OCI-M2 (cell line): ENCODE measurements at regions not wholly inside any gene's neighbourhood (a gene's known extent, or its start where the extent isn't known, plus 50 kb on each side); places are given as distances from the start of the nearest gene placed in this dataset.
"Not testable (repeated sequence)": the region's sequence is repeated elsewhere in the genome, so short reads cannot be mapped to it uniquely, and the experiment has no call there.

Experiments
- DNase-seq: peaks from one replicate; lab custom pipeline; 2025; ENCODE audit not compliant: unreplicated experiment; lab: John Stamatoyannopoulos, UW

DNA sequence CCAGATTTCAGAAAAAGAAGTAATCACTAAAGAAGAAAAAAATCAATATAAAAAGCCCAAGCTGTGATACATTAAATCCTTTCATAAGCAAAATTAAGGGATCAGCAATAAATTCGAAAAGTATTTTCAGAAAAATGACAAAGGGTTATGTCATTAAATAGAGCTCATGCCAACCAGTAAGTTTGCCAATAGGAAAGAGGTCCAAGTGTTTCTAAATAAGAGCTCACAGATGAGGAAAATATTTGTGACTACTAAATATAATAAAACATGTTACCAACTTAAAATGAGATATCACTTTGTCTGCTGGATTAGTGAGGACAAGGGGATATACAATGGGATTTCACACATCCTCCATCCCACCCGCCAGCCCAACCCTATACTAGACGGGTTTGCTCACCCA lies 140.3 kb upstream of the EYA4 start:
- DNase-seq = no peak

DNA sequence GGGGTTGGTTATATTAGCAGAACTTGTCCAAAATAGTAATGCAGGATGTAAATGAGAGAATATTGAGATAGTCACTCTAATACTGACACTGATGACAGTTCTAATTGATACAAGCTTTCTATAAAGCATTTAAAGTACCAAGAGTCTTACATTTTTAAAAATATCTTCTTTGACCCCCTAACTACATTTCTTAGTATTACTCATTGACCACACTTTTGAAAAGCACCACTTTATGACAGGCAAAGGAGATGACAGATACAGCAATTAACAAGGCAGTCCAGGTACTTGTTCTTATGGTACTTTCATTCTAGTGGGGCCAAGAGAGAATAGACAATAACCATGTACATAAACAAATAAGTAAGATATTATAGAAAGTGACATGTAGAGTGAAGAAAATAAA lies 139.4 kb upstream of the EYA4 start:
- DNase-seq = no peak

DNA sequence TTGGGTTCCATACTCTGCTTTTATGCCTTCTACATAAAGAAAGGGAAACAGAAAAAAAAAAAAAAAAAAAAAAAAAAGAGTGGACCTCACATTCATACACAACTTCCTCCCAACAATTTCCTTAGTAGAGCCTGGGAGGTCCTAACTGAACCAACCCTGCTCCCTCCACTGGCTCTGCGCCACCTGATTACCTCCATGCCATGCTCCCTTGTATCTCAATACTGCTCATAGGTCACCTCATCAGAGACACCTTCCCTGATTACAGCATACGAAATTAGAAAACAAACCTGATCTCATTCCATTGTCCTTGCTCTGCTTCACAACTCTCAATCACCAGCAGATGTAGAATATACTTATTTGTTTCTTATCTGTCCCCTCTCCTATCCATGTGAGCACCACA lies 134.2 kb upstream of the EYA4 start:
- DNase-seq = no peak

DNA sequence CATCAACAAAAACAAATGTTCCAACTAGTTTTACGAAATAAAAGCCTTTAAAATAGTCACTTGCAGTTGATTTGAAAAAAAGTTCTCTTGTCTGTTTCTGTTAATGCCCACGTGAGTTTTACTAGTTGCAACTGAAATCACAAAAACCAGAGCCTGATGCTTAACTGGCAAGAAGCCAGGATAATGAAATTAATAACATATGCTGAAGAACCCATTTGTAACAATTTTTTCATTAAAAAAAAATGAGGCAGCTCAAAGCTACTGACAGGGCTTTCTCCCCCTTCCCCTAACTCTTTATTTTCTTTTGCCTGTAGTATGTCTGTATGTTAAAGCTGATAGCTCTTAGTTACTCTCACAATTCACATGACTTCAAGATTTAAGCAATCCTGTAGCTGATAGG lies 132.7 kb upstream of the EYA4 start:
- DNase-seq = no peak

DNA sequence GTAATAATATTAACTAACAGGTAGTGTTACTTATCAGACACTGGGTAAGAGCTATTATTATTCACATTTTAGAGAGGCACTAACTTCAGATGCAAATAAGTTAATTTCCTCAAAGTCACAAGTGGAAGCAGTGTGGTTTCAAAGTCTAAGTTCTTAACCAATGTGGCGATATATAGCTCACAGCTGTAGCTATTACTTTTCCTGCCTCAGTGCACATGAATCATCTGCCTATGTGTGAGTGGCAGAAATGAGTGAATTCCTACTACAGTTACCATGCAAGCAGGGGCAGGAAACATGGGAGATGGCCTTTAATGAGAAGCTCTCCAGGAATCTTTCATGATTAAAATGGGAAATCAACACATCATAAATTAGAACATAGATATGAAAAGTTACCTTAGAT lies 126.2 kb upstream of the EYA4 start:
- no peak for DNase-seq

DNA sequence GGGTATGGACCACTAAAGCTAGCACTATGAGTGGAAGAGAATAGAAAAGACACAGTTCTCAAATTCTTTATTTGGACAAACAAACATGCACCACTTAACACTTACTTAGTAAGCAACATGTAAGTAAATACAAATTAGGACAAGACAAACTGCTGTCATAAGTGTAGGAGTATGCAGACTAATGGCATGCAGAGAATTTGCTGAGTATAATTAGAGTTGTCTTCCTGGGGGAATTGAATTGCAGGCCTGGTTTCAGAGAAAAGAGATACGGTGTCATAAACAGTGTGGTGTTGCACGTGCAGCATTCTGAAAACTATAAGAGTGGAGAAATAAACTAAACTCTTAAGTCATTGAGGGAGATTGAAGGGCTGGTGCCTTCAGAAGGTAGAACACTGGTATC lies 125.2 kb upstream of the EYA4 start:
- no peak for DNase-seq

DNA sequence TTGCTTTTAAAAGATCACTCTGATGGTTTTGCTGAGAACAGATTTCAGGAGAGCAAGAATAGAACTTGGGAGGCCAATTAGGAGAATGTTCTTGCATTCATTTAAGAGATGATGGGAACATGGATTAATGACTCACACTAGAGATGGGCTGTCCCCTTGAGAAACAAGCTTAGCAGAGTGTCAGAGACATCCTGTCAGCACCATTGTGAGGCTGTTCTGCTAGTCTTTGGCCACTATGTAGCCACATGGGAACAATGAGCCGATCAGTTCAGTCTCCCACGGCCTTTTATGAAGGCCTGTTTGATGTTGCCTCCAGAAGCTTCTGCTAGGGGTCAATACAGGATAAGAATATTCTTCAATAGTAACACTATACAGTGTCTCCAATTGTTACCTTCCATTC lies 113.0 kb upstream of the EYA4 start:
- no peak for DNase-seq

DNA sequence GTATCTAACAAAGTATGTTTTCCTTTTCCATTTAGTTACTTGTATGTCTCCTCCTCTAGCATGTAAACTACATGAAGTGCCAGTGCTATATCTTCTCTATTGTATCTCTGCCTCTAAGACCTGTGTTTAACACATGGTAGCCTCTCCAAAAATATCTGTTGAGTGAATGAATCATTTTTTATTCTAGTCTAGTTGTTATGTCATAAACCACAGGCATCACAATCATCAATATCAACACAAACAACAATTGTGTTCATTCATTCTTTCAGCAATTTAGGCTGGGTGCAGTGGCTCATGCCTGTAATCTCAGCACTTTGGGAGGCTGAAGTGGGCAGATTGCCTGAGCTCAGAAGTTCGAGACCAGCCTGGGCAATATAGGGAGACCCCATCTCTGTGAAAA lies 111.6 kb upstream of the EYA4 start:
- no peak for DNase-seq

DNA sequence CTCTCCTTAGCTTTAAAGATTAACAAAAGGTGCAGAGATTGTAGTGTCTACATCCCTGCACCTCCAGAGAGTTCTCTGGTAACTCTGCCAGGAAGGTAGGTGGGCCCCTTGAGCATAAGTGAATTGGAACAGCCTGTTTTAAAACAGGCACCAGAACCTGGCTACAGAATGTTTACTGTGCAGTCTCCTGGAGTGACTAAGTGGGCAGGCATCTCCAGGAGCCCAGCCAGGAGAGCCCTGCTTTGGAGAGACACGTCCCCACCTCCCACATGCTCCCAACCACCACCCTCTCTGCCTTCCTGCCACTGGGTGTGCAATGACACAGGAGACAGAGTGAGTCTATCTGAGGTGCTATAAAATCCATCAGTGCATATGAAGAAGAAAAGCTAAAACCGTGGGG lies 110.3 kb upstream of the EYA4 start:
- no peak for DNase-seq

DNA sequence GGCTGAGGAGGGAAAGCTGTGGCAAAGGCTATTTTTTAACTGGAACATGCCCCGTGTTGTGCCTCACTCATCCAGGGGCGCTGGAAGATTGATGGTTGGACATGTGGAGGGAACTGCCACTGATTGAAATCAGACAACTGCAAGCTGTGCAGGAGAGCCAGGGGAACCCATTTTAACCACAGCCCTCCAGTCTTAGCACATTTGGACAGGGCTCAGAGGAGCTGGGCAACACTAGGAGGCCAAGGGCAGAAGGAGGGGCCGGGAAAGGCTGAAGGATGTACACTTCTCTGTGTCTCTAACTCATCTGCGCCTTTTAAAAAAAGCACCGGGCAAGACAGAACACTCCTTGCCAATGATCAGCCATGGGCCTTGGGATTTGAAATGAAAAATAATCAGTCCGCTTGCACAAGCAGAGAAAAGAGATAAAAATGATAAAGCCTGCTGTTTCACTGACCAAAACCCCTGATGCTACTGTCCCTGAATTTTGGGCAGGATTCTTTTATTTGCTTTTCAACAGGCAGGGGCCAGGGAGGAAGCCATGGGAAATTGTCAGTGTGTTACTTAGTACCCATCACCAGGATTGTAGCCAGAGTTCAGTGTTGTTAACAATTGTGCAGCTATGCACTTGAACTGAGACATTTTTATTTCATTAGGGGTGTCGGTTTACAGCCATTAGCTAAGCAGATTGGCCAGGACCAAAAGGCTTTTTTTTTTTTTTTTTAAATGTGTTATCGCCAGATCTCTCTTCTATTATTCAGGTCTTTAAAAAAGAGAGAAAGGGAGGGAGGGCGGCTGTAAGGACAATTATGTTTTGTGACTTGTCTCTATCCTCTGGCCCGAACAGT lies 109.3 kb upstream of the EYA4 start:
- no peak for DNase-seq

DNA sequence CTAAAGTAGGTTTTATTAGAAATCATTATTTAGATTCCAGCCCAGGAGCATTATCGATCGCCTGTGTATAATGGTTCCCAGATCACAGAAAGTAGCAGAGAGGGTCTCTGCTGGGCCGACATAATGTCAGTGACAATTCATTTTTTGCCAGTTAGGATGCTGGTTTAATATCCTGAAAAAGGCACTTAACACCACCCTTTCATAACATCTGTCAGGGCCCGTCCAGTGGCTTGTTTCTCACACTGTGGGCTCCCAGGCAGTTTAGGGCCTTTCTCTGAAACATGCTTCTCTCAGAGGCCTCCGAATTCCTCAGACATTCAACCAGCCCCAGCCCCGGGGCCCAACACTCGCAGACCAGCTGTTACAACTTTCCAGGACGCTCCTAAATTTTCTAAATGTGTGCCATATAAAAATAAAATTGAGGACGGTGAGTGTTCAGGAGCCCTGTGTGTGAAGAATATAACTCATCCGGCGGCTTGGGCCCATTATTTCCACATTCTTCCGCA lies 108.6 kb upstream of the EYA4 start:
- no peak for DNase-seq

DNA sequence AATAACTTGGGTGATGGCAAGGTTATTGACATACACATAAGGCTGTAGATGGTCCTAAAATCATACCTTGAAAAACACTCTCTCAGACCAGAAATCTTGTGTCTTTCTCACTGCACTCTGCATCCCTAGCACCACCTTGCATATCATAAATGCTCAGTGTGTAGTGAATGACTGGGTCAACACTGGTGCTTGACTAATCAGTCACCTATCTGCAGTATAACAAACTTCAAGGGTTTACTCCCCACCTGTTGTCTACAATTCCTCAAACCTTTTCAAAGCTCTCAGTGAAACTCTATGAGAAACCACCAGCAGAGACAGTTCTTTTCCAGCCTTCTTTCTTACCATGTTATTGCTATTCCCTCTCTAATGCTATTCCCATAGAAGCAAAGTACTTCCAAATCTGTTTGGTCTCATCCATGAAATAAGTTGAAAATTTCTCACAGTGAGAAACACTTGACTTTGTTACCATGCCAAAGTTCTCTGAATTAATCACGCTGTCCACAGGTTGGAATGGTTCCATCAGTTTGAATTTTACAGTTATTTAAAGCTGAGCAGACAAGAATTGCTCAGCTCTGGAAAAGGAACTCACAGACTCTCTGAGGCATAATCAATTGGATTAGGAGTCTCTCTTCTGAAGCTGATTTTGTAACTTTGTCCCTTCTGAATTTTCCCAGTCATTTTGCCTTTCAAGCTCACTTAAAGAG lies 104.8 kb upstream of the EYA4 start:
- no peak for DNase-seq

DNA sequence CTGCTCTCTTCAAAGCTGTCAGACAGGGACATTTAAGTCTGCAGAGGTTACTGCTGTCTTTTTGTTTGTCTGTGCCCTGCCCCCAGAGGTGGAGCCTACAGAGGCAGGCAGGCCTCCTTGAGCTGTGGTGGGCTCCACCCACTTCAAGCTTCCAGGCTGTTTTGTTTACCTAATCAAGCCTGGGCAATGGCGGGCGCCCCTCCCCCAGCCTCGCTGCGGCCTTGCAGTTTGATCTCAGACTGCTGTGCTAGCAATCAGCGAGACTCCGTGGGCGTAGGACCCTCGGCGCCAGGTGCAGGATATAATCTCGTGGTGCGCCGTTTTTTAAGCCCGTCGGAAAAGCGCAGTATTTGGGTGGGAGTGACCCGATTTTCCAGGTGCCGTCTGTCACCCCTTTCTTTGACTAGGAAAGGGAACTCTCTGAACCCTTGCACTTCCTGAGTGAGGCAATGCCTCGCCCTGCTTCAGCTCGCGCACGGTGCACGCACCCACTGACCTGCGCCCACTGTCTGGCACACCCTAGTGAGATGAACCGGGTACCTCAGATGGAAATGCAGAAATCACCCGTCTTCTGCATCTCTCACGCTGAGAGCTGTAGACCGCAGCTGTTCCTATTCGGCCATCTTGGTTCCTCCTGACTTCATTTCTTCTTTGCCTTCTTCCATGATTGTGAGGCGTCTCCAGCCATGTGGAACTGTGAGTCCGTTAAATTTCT lies 93.5 kb upstream of the EYA4 start:
- not testable (repeated sequence) for DNase-seq

DNA sequence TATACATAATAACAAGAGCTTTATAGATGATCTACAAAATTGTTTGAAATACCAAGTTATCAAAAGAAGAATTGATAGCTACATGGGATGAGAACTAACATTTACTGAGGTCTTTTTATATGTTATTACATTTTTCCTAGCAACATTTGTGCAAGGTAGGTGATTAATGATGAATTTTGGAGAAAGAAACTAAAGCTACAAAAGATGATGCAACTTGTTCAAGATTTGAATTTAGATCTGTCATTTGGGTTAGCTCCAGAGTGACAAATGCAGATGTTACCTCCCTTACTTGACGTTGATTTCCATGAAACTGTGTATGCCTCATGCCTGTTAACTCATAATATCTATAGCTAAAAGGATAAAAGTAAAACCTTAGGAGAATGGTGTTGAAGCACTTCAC lies 84.5 kb upstream of the EYA4 start:
- no peak for DNase-seq

DNA sequence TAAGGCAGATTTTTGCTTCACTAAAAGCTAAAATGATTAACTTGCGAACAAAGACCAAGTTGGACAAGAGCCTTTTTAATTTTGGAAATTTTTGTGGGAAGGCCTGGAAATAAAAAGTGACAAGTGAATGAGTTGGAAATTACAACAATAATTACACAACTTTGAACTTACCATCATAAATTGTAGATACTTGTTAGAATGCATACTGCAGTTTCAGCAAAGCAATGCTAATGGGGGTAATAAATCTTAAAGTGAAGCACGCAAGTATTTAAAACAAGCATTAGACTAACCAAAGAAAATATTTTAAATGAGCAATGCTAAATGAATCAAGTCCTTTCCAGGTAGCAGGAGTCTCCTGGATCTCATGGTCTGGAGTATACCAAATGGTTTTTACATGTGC lies 83.2 kb upstream of the EYA4 start:
- DNase-seq = no peak

DNA sequence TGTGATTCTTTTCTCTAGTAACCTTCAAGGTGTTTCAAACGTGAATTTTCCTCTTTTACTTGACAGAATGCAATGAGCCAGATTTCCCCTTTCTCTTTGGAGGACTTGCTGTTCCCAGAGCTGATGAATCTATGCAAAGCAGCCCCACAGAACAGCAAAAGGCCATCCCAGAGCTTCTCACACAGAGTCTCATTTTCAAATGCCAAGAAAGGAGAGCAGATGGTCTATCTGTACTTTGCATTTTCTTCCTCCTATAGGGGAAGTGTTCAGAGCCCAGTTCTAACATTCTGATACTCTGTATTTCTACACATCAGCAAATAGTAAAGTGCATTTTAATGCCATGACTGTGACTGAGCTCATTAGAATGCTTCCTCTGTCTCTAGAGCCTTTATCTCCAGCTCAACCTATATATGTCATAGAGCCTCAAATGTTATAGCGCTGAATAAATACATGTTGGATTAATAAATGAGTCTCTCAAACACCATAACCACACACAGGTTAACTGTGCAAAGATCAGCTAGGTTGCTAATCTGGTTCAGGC lies 81.8 kb upstream of the EYA4 start:
- no peak for DNase-seq

DNA sequence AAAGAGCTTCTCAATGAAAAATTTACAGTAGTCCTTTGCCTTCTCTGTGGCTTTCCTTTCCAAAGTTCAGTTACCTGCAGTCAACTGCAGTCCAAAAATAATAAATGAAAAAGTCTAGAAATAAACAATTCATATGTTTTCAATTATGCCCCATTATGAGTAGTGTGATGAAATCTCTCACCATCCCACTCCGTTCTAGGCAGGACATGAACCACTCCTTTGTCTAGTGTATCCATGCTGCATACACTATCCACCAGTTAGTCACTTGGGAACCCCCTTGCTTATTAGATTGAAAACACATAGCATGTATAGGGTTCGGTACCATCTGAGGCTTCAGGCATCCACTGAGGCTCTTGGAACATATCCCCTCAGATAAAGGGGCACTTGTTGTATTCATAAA lies 80.6 kb upstream of the EYA4 start:
- DNase-seq = no peak

DNA sequence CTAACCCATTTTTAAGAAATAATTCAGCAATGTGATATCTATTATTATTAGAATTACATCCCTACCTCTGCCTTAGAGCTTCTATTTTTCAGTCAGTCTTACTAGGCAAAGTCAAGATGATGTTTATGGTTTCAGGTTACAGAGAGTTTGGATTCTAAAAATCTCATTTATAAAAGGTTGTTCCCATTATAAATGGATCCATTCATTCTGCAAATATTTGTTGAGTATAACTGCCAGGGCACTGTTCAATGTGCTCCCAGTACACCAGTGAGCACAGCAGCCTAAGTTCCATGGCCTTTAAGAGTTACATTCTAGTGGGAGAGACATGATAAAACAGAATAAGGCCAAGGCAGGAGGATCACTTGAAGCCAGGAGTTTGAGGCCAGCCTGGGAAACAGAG lies 75.9 kb upstream of the EYA4 start:
- DNase-seq = no peak

DNA sequence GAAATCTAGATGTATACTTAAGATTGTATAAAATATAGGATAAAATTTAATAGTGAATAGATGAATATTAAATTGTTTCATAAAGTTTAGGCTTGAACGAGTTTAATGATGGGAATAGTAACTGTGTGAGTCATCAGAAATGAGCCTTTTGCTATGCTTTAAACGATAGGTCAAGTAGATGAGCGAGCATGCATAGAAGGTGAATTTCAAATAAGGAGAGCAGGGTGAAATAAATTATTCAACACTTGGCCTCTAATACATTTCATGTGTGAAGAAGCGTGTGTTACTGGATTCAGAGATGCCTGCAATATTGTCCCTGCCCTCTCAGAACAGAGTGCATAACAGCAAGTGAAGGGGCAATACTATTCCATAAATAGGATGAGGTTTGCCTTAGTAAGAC lies 74.4 kb upstream of the EYA4 start:
- DNase-seq = no peak

DNA sequence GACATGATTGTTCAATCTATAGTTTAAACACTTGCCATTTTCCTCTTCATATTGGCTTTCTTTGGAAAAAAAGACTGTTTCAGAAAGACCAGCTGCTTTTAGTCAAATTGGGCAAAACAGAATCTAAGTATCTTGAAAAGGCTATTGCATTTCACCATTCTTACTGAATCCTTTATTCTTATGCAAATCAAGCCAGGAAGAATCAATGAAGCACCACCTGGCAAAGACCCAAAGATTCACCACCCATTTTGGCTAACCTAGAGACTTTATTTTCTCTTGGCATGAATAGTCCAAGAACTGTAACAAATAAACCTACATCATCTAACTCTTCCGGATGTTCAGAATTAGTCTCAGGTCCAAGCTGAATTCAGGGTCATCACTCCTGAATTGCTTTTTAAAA lies 71.3 kb upstream of the EYA4 start:
- DNase-seq = no peak

DNA sequence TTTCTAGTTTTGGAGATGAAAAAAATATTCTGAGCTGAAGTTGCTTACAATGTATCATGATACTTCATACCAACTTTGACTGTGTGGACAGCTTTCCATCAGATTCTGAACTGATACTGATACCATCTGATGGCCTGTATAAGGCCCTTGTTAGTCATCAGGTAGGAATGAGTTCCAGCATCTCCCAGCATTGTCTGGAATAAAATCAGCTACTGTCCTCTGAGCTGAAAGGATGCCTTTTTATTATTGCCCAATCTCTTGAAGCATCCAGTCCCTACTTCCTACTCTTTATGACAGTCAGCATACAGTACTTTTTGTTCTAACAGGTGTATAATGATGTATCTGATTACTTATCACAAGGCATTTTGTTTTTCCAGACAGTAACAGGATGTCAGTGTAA lies 70.6 kb upstream of the EYA4 start:
- no peak for DNase-seq
